ENCODE measurements at regions not wholly inside any gene's neighbourhood (a gene's known extent, or its start where the extent isn't known, plus 50 kb on each side); places are given as distances from the start of the nearest gene placed in this dataset.
"Not testable (repeated sequence)": the region's sequence is repeated elsewhere in the genome, so short reads cannot be mapped to it uniquely, and the experiment has no call there.

DNA sequence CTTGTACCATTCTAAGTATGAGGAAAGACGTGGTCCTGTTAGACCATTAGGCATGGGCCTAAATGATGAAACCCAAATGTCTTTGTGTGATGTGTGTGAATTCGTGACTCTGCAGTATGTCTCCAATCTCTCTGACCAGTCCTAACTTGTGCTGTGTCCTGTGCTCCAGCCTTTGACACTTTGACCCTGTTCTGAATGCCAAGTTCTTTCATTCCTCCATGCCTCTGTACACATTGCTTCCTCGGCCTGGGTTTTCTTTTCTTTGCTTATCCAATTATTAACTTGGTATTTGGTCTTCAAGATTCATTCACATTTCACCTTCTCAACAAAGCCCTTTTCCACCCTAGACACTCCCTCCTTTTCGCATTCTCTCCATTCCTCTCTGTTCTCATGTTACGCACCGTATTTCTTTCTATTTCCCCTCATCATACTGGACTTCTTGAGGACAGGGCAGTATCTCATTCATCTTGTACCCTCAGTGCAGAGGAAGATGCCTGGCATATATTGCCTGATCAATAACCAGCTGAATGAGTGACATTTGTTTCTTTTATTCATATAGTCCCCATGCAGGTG is 138.7 kb downstream of the F11 start:
- Mint-ChIP-seq H3K27me3 (ENCODE audit: low read depth) (no peaks in the 10 kb centered on the region), H3K9me3 (peaks cover 9% of the 10 kb centered on the region), H3K36me3 (no peaks in the 10 kb centered on the region), H3K4me3 (no peak overlapping the region), H3K4me1 (peaks cover 15% of the 10 kb centered on the region), H3K27ac (peak overlapping the region; percentile 62)
- no peak for DNase-seq (ENCODE audit: low spot score in 2 of 2, unreplicated experiment in 2 of 2)
- no peak for TF ChIP-seq CTCF (IDR thresholded peaks at IDR 0.05; ENCODE audit: unreplicated experiment)

DNA sequence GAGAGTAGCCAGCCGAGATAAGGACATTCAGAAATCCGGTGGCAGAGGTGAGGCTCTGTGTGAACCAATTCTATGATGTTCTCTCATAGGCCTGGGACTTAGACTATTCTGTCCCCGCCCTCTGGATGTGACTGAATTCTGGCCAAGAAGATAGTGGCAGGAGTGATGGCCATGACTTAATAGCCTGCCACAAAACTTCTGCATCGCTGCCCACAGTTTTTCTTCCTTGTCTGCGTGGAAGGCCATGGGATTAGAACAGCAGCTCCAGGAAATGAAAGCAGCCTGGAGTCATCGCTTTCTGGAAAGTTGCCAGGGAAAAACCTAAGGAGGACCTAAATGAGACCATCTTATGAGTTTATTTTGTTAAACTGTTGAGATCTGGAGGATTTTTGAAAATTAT is 134.7 kb downstream of the F11 start:
- H3K27me3 Mint-ChIP-seq (ENCODE audit: low read depth) = no peaks in the 10 kb centered on the region
- H3K36me3 Mint-ChIP-seq = no peaks in the 10 kb centered on the region
- no peak overlapping the region for H3K4me3 Mint-ChIP-seq
- H3K4me1 Mint-ChIP-seq = peaks cover 12% of the 10 kb centered on the region
- no peak for TF ChIP-seq CTCF (IDR thresholded peaks at IDR 0.05; ENCODE audit: unreplicated experiment)
- DNase-seq (ENCODE audit: low spot score in 2 of 2, unreplicated experiment in 2 of 2) = no peak
- peaks cover 9% of the 10 kb centered on the region for H3K9me3 Mint-ChIP-seq
- H3K27ac Mint-ChIP-seq = no peak overlapping the region

DNA sequence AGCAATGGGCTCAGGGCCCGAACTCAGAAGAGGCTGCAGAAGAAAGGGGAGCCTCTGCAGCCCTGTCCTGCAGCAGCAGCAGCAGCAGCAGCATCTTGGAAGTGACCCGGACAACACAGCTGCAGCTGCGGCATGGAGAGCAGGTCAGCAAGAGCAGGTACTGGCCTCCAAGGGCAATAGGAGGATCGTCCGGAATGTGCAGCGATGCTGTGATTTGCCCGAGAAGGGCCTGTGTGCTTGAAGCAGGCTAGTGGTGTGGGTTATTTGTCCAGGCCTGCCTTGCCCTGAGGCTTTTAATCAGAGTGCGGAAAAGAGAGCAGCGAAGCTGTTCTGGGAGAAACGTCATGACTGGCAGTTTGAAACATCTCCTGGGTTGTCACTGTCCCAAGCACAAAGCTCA is 126.0 kb downstream of the F11 start:
- Mint-ChIP-seq H3K27ac (no peak overlapping the region), H3K9me3 (no peaks in the 10 kb centered on the region), H3K27me3 (ENCODE audit: low read depth) (no peaks in the 10 kb centered on the region), H3K36me3 (no peaks in the 10 kb centered on the region), H3K4me3 (no peak overlapping the region), H3K4me1 (no peaks in the 10 kb centered on the region)
- no peak for TF ChIP-seq CTCF (IDR thresholded peaks at IDR 0.05; ENCODE audit: unreplicated experiment)
- DNase-seq (ENCODE audit: low spot score in 2 of 2, unreplicated experiment in 2 of 2) = no peak

DNA sequence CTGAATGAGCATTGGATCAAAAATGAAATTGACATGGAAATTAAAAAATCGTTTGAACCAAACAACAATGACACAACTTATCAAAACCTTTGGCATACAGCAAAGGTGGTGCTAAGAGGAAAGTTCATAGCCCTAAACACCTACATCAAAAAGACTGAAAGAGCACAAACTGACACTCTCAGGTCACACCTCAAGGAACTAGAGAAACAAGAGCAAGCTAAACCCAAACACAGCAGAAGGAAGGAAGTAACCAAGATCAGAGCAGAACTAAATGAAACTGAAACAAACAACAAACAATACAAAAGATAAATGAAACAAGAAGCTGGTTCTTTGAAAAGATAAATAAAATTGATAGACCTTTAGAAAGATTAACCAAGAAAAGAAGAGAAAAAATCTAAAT is 118.3 kb downstream of the F11 start:
- not testable (repeated sequence) for H3K36me3 Mint-ChIP-seq; H3K27ac Mint-ChIP-seq; H3K4me1 Mint-ChIP-seq; DNase-seq (ENCODE audit: low spot score in 2 of 2, unreplicated experiment in 2 of 2); H3K27me3 Mint-ChIP-seq (ENCODE audit: low read depth); H3K4me3 Mint-ChIP-seq
- peaks cover 23% of the 10 kb centered on the region for H3K9me3 Mint-ChIP-seq

GRCh38 chr4:186368281-186368680 is 102.3 kb downstream of the F11 start:
- peaks cover 17% of the 10 kb centered on the region for H3K36me3 Mint-ChIP-seq

DNA sequence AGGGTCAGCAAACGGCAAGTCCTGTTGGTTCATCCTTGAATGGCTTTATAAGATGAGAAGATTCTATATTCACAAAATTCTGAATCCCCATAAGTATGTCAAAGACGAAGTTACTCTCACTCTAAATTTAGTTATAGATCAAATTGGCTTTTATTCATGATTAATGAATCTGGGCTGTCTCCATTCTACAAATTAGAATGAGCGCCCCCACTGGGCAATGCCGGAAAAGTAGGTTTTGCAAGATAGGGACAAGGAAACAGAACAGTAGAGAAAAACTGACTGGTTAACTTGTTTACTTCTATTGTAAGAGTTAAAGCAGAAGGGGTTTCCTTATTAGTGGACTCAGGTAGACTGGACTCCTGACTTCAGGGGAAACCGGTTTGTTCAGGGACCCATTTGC is 100.3 kb downstream of the F11 start:
- Mint-ChIP-seq H3K4me3 (no peak overlapping the region), H3K4me1 (no peaks in the 10 kb centered on the region), H3K27ac (no peak overlapping the region), H3K27me3 (ENCODE audit: low read depth) (no peaks in the 10 kb centered on the region), H3K36me3 (peaks cover 17% of the 10 kb centered on the region), H3K9me3 (peaks cover 27% of the 10 kb centered on the region)
- peak; percentile 16 for TF ChIP-seq CTCF (IDR thresholded peaks at IDR 0.05; ENCODE audit: unreplicated experiment)
- DNase-seq (ENCODE audit: low spot score in 2 of 2, unreplicated experiment in 2 of 2) = no peak

More at GRCh38 chr4:186368281-186368680, 102.3 kb downstream of the F11 start:
- Mint-ChIP-seq H3K9me3 (peaks cover 26% of the 10 kb centered on the region), H3K27me3 (ENCODE audit: low read depth) (no peaks in the 10 kb centered on the region), H3K27ac (no peak overlapping the region), H3K4me3 (no peak overlapping the region), H3K4me1 (no peaks in the 10 kb centered on the region)
- TF ChIP-seq CTCF (IDR thresholded peaks at IDR 0.05; ENCODE audit: unreplicated experiment) = no peak
- no peak for DNase-seq (ENCODE audit: low spot score in 2 of 2, unreplicated experiment in 2 of 2)

DNA sequence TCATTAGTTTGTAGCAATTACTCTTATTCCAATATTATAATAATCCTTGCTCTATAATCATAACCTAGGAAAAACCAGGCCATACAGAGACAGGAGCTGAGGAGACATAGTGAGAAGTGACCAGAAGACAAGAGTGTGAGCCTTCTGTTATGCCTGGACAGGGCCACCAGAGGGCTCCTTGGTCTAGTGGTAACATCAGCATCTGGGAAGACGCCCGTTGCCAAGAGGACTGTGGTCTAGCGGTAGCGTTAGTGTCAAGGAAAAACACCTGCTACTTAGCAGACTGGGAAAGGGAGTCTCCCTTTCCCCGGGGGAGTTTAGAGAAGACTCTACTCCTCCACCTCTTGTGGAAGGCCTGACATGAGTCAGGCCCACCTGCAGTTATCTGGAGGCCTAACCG is 97.0 kb downstream of the F11 start:
- H3K4me1 Mint-ChIP-seq; DNase-seq (ENCODE audit: low spot score in 2 of 2, unreplicated experiment in 2 of 2); H3K27ac Mint-ChIP-seq; H3K4me3 Mint-ChIP-seq; H3K27me3 Mint-ChIP-seq (ENCODE audit: low read depth): not testable (repeated sequence)
- Mint-ChIP-seq H3K9me3 (peaks cover 31% of the 10 kb centered on the region), H3K36me3 (peaks cover 17% of the 10 kb centered on the region)
